DMS79 (cell line): ENCODE measurements at regions not wholly inside any gene's neighbourhood (a gene's known extent, or its start where the extent isn't known, plus 50 kb on each side); places are given as distances from the start of the nearest gene placed in this dataset.
"Not testable (repeated sequence)": the region's sequence is repeated elsewhere in the genome, so short reads cannot be mapped to it uniquely, and the experiment has no call there.

Experiments
- DNase-seq: peaks from one replicate; lab custom pipeline; 2025; lab: John Stamatoyannopoulos, UW

- no peak for DNase-seq
Measured at GRCh38 chr13:61138857-61139256, 276.8 kb downstream of the PCDH20 start.

- no peak for DNase-seq
Measured at GRCh38 chr13:61136515-61136914, 279.1 kb downstream of the PCDH20 start.

GRCh38 chr13:61136093-61136492, 279.6 kb downstream of the PCDH20 start:
- DNase-seq, result no peak

- DNase-seq, result no peak
Measured at GRCh38 chr13:61135583-61135982, 280.1 kb downstream of the PCDH20 start.

GRCh38 chr13:61128850-61129645, 286.6 kb downstream of the PCDH20 start:
- DNase-seq, result peak; percentile 35

GRCh38 chr13:61123538-61124289, 291.9 kb downstream of the PCDH20 start:
- DNase-seq, result no peak

GRCh38 chr13:61113140-61113658, 302.4 kb downstream of the PCDH20 start:
- no peak for DNase-seq

- DNase-seq, result no peak
Measured at GRCh38 chr13:61111529-61111928, 304.1 kb downstream of the PCDH20 start.

GRCh38 chr13:61110732-61111131, 304.9 kb downstream of the PCDH20 start:
- DNase-seq, result no peak

GRCh38 chr13:61109741-61110140, 305.9 kb downstream of the PCDH20 start:
- DNase-seq, result no peak

- DNase-seq, result no peak
Measured at GRCh38 chr13:61107989-61108388, 307.7 kb downstream of the PCDH20 start.

- DNase-seq, result no peak
Measured at GRCh38 chr13:61095885-61096284, 319.8 kb downstream of the PCDH20 start.

- DNase-seq, result no peak
Measured at GRCh38 chr13:61094865-61095264, 320.8 kb downstream of the PCDH20 start.

GRCh38 chr13:61089894-61090293, 325.8 kb downstream of the PCDH20 start:
- not testable (repeated sequence) for DNase-seq

GRCh38 chr13:61086087-61086486, 329.6 kb downstream of the PCDH20 start:
- DNase-seq, result no peak

GRCh38 chr13:61084988-61085387, 330.7 kb downstream of the PCDH20 start:
- no peak for DNase-seq

GRCh38 chr13:61078976-61079770, 336.5 kb downstream of the PCDH20 start:
- no peak for DNase-seq

GRCh38 chr13:61052175-61052574, 363.5 kb downstream of the PCDH20 start:
- DNase-seq, result no peak

- DNase-seq, result no peak
Measured at GRCh38 chr13:61045251-61045650, 370.4 kb downstream of the PCDH20 start.

- no peak for DNase-seq
Measured at GRCh38 chr13:61040181-61040580, 375.5 kb downstream of the PCDH20 start.

GRCh38 chr13:61039302-61039701, 376.3 kb downstream of the PCDH20 start:
- DNase-seq, result no peak

GRCh38 chr13:61036715-61037114, 378.9 kb downstream of the PCDH20 start:
- no peak for DNase-seq
